GM12872 (cell line): ENCODE measurements at regions not wholly inside any gene's neighbourhood (a gene's known extent, or its start where the extent isn't known, plus 50 kb on each side); places are given as distances from the start of the nearest gene placed in this dataset.

ENCODE experiments used
- CTCF ChIP-seq: IDR thresholded peaks from 3 replicates; pipeline ENCODE4 v1.5.1; 2011; ENCODE audit warnings: low read depth, mild to moderate bottlenecking, low read length, moderate library complexity; ENCODE audit not compliant: insufficient read depth

GRCh38 chr2:225112362-225113126 lies 70.3 kb upstream of the DOCK10 start:
- TF ChIP-seq CTCF, result no peak

- no peak for TF ChIP-seq CTCF
Observed at GRCh38 chr2:225108805-225109204, 66.5 kb upstream of the DOCK10 start.

GRCh38 chr2:225104971-225105370 lies 62.7 kb upstream of the DOCK10 start:
- no peak for TF ChIP-seq CTCF

DNA sequence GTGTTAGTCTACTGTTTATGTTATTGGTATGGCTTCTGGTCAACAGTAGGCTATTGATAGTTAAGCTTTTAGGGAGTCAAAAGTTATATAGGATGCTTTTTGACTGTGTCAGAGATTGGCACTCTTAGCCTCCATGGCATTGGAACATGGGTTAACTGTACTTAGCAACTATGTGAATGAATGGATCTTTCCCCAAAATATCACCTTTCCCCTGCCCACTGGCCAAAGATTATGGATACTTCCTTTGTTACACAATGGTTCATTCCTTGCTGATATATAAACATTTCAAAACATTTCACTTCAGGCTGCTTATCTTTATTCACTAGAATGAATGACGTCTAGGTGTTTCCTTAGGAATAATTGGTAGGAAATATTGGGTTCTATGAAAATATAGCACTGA lies 62.1 kb upstream of the DOCK10 start:
- no peak for TF ChIP-seq CTCF

DNA sequence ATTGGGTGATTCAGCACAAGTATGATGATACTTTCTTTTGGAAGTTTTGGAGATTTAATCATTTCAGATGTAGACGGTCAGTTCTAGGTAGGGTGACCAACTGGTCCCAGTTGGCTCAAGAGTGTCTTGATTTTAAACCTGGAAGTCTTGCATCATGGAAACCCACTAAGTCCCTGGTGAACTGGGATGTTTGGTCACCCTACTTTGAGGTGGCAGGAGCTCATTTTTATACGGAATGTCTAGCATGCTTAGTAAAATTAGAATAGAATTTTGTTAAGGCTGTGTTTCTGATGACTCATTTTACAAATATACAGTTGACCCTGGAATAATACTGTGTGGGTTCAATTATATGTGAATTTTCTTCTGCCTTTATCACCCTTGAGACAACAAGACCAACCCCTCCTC lies 61.5 kb upstream of the DOCK10 start:
- TF ChIP-seq CTCF, result no peak

- no peak for TF ChIP-seq CTCF
Observed at GRCh38 chr2:225100856-225101294, 58.6 kb upstream of the DOCK10 start.

DNA sequence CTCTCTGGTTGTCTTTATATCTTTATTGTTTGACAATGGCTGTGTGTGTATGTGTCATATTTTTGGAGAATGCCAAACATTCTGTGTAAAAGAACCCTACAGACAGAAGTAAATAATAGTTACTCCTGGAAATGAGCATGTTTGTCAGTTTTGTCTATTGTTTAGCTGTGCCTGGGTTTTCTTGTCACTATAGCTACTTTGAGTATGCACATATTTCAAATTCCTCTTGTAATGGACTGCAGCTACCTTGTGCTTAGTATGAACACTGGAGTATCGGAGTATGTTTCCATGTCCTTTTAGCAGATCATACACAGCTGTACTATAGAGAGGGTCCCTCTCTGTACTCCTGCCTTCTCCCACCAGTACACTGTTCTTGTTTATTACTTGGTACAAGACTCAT lies 58.0 kb upstream of the DOCK10 start:
- no peak for TF ChIP-seq CTCF
